ENCODE measurements at regions not wholly inside any gene's neighbourhood (a gene's known extent, or its start where the extent isn't known, plus 50 kb on each side); places are given as distances from the start of the nearest gene placed in this dataset.

- WGBS, 2 donors, result 74 to 79% methylated on average over 3 of the region's 3 CpGs
- intact Hi-C loops (cut with DNase I), result no loop called here
- TF ChIP-seq EP300 (IDR thresholded peaks at IDR 0.05), result no peak
- TF ChIP-seq POLR2AphosphoS5 (IDR thresholded peaks at IDR 0.05), result no peak
- TF ChIP-seq POLR2A (IDR thresholded peaks at IDR 0.05), result no peak
- TF ChIP-seq CTCF (IDR thresholded peaks at IDR 0.05), result no peak
Observed at GRCh38 chr1:238501290-238501689, 610.6 kb upstream of the ZP4 start.

GRCh38 chr1:238499021-238499420 lies 608.3 kb upstream of the ZP4 start:
- Histone ChIP-seq H3K4me3 (no peak overlapping the region), H3K27ac (no peak overlapping the region), H3K36me3 (no peaks in the 10 kb centered on the region), H3K4me1 (no peaks in the 10 kb centered on the region), H3K9me3 (no peaks in the 10 kb centered on the region), H3K27me3 (no peaks in the 10 kb centered on the region)
- no peak for DNase-seq
- WGBS, 2 donors, result 90% methylated on average over 5 of the region's 5 CpGs
- TF ChIP-seq EP300 (IDR thresholded peaks at IDR 0.05) (no peak), POLR2AphosphoS5 (IDR thresholded peaks at IDR 0.05) (no peak), CTCF (IDR thresholded peaks at IDR 0.05) (no peak), POLR2A (IDR thresholded peaks at IDR 0.05) (no peak)
- intact Hi-C loops (cut with DNase I), result no loop called here

More at GRCh38 chr1:238501290-238501689, 610.6 kb upstream of the ZP4 start:
- Histone ChIP-seq H3K4me1 (no peaks in the 10 kb centered on the region), H3K27me3 (no peaks in the 10 kb centered on the region), H3K4me3 (no peak overlapping the region), H3K36me3 (no peaks in the 10 kb centered on the region), H3K9me3 (no peaks in the 10 kb centered on the region), H3K27ac (no peak overlapping the region)
- DNase-seq, result no peak

GRCh38 chr1:238492271-238492670 lies 601.5 kb upstream of the ZP4 start:
- H3K27ac ChIP-seq, result no peak overlapping the region
- intact Hi-C loops (cut with DNase I), result no loop called here
- H3K36me3 ChIP-seq, result no peaks in the 10 kb centered on the region
- TF ChIP-seq EP300 (IDR thresholded peaks at IDR 0.05), result no peak
- TF ChIP-seq CTCF (IDR thresholded peaks at IDR 0.05), result no peak
- no peak for TF ChIP-seq POLR2AphosphoS5 (IDR thresholded peaks at IDR 0.05)
- no peak for TF ChIP-seq POLR2A (IDR thresholded peaks at IDR 0.05)
- WGBS, 2 donors, result 80 to 92% methylated on average over 11 of the region's 11 CpGs
- H3K9me3 ChIP-seq, result no peaks in the 10 kb centered on the region
- no peaks in the 10 kb centered on the region for H3K4me1 ChIP-seq
- H3K4me3 ChIP-seq, result no peak overlapping the region
- no peaks in the 10 kb centered on the region for H3K27me3 ChIP-seq
- DNase-seq, result no peak

GRCh38 chr1:238491265-238491664 lies 600.5 kb upstream of the ZP4 start:
- no peak for TF ChIP-seq POLR2AphosphoS5 (IDR thresholded peaks at IDR 0.05)
- no peak for TF ChIP-seq CTCF (IDR thresholded peaks at IDR 0.05)
- no peak for TF ChIP-seq POLR2A (IDR thresholded peaks at IDR 0.05)
- TF ChIP-seq EP300 (IDR thresholded peaks at IDR 0.05), result no peak
- intact Hi-C loops (cut with DNase I), result no loop called here
- DNase-seq, result no peak
- Histone ChIP-seq H3K27me3 (no peaks in the 10 kb centered on the region), H3K36me3 (no peaks in the 10 kb centered on the region), H3K4me3 (no peak overlapping the region), H3K4me1 (no peaks in the 10 kb centered on the region), H3K9me3 (no peaks in the 10 kb centered on the region), H3K27ac (no peak overlapping the region)
- 88 to 93% methylated on average over 12 of the region's 12 CpGs for WGBS, 2 donors

GRCh38 chr1:238489006-238489405 lies 598.3 kb upstream of the ZP4 start:
- TF ChIP-seq EP300 (IDR thresholded peaks at IDR 0.05) (no peak), POLR2A (IDR thresholded peaks at IDR 0.05) (no peak), POLR2AphosphoS5 (IDR thresholded peaks at IDR 0.05) (no peak), CTCF (IDR thresholded peaks at IDR 0.05) (no peak)
- no peak for DNase-seq
- no peak overlapping the region for H3K4me3 ChIP-seq
- no peaks in the 10 kb centered on the region for H3K36me3 ChIP-seq
- H3K9me3 ChIP-seq, result no peaks in the 10 kb centered on the region
- intact Hi-C loops (cut with DNase I), result no loop called here
- WGBS, 2 donors, result 75 to 83% methylated on average over 3 of the region's 3 CpGs
- H3K27ac ChIP-seq, result no peak overlapping the region
- H3K27me3 ChIP-seq, result no peaks in the 10 kb centered on the region
- no peaks in the 10 kb centered on the region for H3K4me1 ChIP-seq

Data from sigmoid colon (tissue), 6 donors.